Fibroblast of mammary gland (primary cell): ENCODE measurements at regions not wholly inside any gene's neighbourhood (a gene's known extent, or its start where the extent isn't known, plus 50 kb on each side); places are given as distances from the start of the nearest gene placed in this dataset.

ENCODE experiments used
- DNase-seq: peaks from one replicate; pipeline ENCODE4 v3.0.0-alpha.2; 2010; ENCODE audit warnings: low read depth
- H3K4me3 ChIP-seq: 2 replicates; pipeline ENCODE4 v1.5.1; 2011; ENCODE audit warnings: low read depth, mild to moderate bottlenecking, low read length, moderate library complexity; ENCODE audit not compliant: control insufficient read depth
- CTCF ChIP-seq: conservative IDR thresholded peaks from 2 replicates; pipeline ENCODE4 v1.5.1; 2011; ENCODE audit warnings: low read depth, low read length, inconsistent platforms; ENCODE audit not compliant: control insufficient read depth, insufficient read depth

- no peak overlapping the region for H3K4me3 ChIP-seq
- DNase-seq, result no peak
- TF ChIP-seq CTCF, result no peak
Measured at GRCh38 chr1:147077936-147078605, 94.2 kb downstream of the PRKAB2 start.

GRCh38 chr1:147077523-147077922 lies 94.7 kb downstream of the PRKAB2 start:
- no peak for DNase-seq
- TF ChIP-seq CTCF, result no peak
- no peak overlapping the region for H3K4me3 ChIP-seq

- TF ChIP-seq CTCF, result no peak
Measured at GRCh38 chr1:147077081-147077480, 95.2 kb downstream of the PRKAB2 start.

GRCh38 chr1:147076442-147076841 lies 95.8 kb downstream of the PRKAB2 start:
- H3K4me3 ChIP-seq, result no peak overlapping the region
- DNase-seq, result no peak
- TF ChIP-seq CTCF, result no peak

More at GRCh38 chr1:147077081-147077480, 95.2 kb downstream of the PRKAB2 start:
- no peak for DNase-seq
- H3K4me3 ChIP-seq, result no peak overlapping the region

- no peak for TF ChIP-seq CTCF
- peak overlapping the region; percentile 30 for H3K4me3 ChIP-seq
- DNase-seq, result no peak
Measured at GRCh38 chr1:147072482-147073432, 99.5 kb downstream of the PRKAB2 start.

- H3K4me3 ChIP-seq, result no peak overlapping the region
- no peak for TF ChIP-seq CTCF
- DNase-seq, result no peak
Measured at GRCh38 chr1:147071142-147071541, 101.1 kb downstream of the PRKAB2 start.
